ENCODE measurements at regions not wholly inside any gene's neighbourhood (a gene's known extent, or its start where the extent isn't known, plus 50 kb on each side); places are given as distances from the start of the nearest gene placed in this dataset.

- H3K4me3 ChIP-seq (ENCODE audit: control insufficient read depth, low read depth, low read length): no peak overlapping the region
- DNase-seq (ENCODE audit: low read depth): no peak
- no peak for TF ChIP-seq CTCF (IDR thresholded peaks at IDR 0.05; ENCODE audit: control insufficient read depth, insufficient read depth, low read depth, low read length, missing control alignments)
Observed at GRCh38 chr3:178479860-178480259, 56.4 kb upstream of the KCNMB2 start.

GRCh38 chr3:178480274-178480673, 56.0 kb upstream of the KCNMB2 start:
- TF ChIP-seq CTCF (IDR thresholded peaks at IDR 0.05; ENCODE audit: control insufficient read depth, insufficient read depth, low read depth, low read length, missing control alignments): no peak
- DNase-seq (ENCODE audit: low read depth): no peak

GRCh38 chr3:178480795-178481194, 55.4 kb upstream of the KCNMB2 start:
- no peak overlapping the region for H3K4me3 ChIP-seq (ENCODE audit: control insufficient read depth, low read depth, low read length)
- no peak for DNase-seq (ENCODE audit: low read depth)
- TF ChIP-seq CTCF (IDR thresholded peaks at IDR 0.05; ENCODE audit: control insufficient read depth, insufficient read depth, low read depth, low read length, missing control alignments): no peak

More at GRCh38 chr3:178480274-178480673, 56.0 kb upstream of the KCNMB2 start:
- no peak overlapping the region for H3K4me3 ChIP-seq (ENCODE audit: control insufficient read depth, low read depth, low read length)

- no peak for DNase-seq (ENCODE audit: low read depth)
- TF ChIP-seq CTCF (IDR thresholded peaks at IDR 0.05; ENCODE audit: control insufficient read depth, insufficient read depth, low read depth, low read length, missing control alignments): no peak
Observed at GRCh38 chr3:178482981-178483380, 53.3 kb upstream of the KCNMB2 start.

GRCh38 chr3:178483704-178484103, 52.5 kb upstream of the KCNMB2 start:
- TF ChIP-seq CTCF (IDR thresholded peaks at IDR 0.05; ENCODE audit: control insufficient read depth, insufficient read depth, low read depth, low read length, missing control alignments): no peak
- H3K4me3 ChIP-seq (ENCODE audit: control insufficient read depth, low read depth, low read length): no peak overlapping the region
- DNase-seq (ENCODE audit: low read depth): peak; percentile 13

More at GRCh38 chr3:178482981-178483380, 53.3 kb upstream of the KCNMB2 start:
- H3K4me3 ChIP-seq (ENCODE audit: control insufficient read depth, low read depth, low read length): no peak overlapping the region

- TF ChIP-seq CTCF (IDR thresholded peaks at IDR 0.05; ENCODE audit: control insufficient read depth, insufficient read depth, low read depth, low read length, missing control alignments): peak; percentile 2
- DNase-seq (ENCODE audit: low read depth): peak; percentile 69
- H3K4me3 ChIP-seq (ENCODE audit: control insufficient read depth, low read depth, low read length): no peak overlapping the region
Observed at GRCh38 chr3:178485756-178486155, 50.5 kb upstream of the KCNMB2 start.
